Lung (tissue), 11 donors: ENCODE measurements at regions not wholly inside any gene's neighbourhood (a gene's known extent, or its start where the extent isn't known, plus 50 kb on each side); places are given as distances from the start of the nearest gene placed in this dataset.

Source experiments
- ATAC-seq: fragments of 200-7000 bp; cut with Tn5 transposase; one replicate; pipeline ENCODE4 v1.9.1; 2020; ENCODE audit warnings: moderate number of reproducible peaks; ENCODE audit not compliant: insufficient read depth, low FRiP score
- DNase-seq, 3 donors: peaks; one replicate each; pipeline ENCODE4 v3.0.0-alpha.2; 2013 to 2017
- H3K27ac ChIP-seq, 2 donors: one replicate each; pipeline ENCODE4 v1.5.1; 2013; ENCODE audit warnings: mild to moderate bottlenecking in 2 of 2, moderate library complexity in 2 of 2, control low read depth in 1 of 2, inconsistent platforms in 1 of 2, low read depth in 1 of 2, low read length in 1 of 2
- H3K27me3 ChIP-seq, 3 donors: one replicate each; pipeline ENCODE4 v1.5.1; 2013; ENCODE audit warnings: low read length in 2 of 3; ENCODE audit not compliant: control insufficient read depth in 3 of 3, insufficient read depth in 3 of 3
- H3K36me3 ChIP-seq, 4 donors: one replicate each; pipeline ENCODE4 v1.5.1; 2013; ENCODE audit warnings: low read length in 4 of 4, mild to moderate bottlenecking in 1 of 4, moderate library complexity in 1 of 4; ENCODE audit not compliant: control insufficient read depth in 4 of 4, insufficient read depth in 4 of 4
- H3K4me1 ChIP-seq, 5 donors: one replicate each; pipeline ENCODE4 v1.5.1; 2013; ENCODE audit warnings: low read length in 5 of 5, mild to moderate bottlenecking in 2 of 5, moderate library complexity in 1 of 5; ENCODE audit not compliant: control insufficient read depth in 5 of 5, insufficient read depth in 5 of 5
- H3K4me3 ChIP-seq: one replicate; pipeline ENCODE4 v1.5.1; 2013; ENCODE audit warnings: mild to moderate bottlenecking, control low read depth, moderate library complexity
- H3K9ac ChIP-seq, 2 donors: one replicate each; pipeline ENCODE4 v1.5.1; 2013; ENCODE audit warnings: low read length in 2 of 2, control low read depth in 1 of 2; ENCODE audit not compliant: insufficient read depth in 1 of 2
- H3K9me3 ChIP-seq, 4 donors: one replicate each; pipeline ENCODE4 v1.5.1; 2013; ENCODE audit warnings: low read length in 3 of 4, mild to moderate bottlenecking in 1 of 4, moderate library complexity in 1 of 4; ENCODE audit not compliant: control insufficient read depth in 4 of 4, insufficient read depth in 3 of 4
- WGBS, 2 donors: extraction: QIAGEN DNeasy Blood & Tissue Kit; methylation state at CpG; one replicate each; pipeline ENCODE4 v1.1.7; 2013; 5-methylcytosine and 5-hydroxymethylcytosine counted together
- TF ChIP-seq, protein P1 (sequence below): IDR thresholded peaks from 2 replicates; pipeline ENCODE4 v1.5.1; 2012; ENCODE audit warnings: mild to moderate bottlenecking; ENCODE audit errors: control extremely low read depth, extremely low read depth
- donor health status: control.
- donor health status: control.
- donor health status: Bipolar disorder and iron deficiency.
- donor health status: healthy.
- donor health status: DM: yes; HTN: yes; CAD: no.

DNA sequence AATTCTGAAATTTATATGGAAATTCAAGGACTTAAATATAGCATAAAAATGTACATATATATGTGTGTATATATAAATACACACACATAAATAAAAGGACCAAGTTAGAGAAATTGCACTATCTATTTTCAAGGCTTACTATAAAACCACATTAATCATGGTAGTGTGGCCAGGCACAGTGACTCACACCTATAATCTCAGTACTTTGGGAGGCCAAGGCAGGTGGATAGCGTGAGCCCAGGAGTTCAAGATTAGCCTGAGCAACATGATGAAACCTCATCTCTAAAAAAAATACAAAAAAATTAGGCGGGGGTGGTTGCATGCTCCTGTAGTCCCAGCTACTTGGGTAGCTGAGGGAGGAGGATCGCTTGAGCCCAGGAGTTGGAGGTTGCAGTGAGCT is 171.4 kb upstream of the GORAB start:
- Histone ChIP-seq H3K4me1 (no peaks in the 10 kb centered on the region), H3K27me3 (no peaks in the 10 kb centered on the region), H3K36me3 (no peaks in the 10 kb centered on the region), H3K9me3 (peaks cover 0 to 3% (median 0%) of the 10 kb centered on the region in 4 donors), H3K27ac (no peak overlapping the region), H3K4me3 (no peak overlapping the region), H3K9ac (no peak overlapping the region)
- TF ChIP-seq, protein P1, sequence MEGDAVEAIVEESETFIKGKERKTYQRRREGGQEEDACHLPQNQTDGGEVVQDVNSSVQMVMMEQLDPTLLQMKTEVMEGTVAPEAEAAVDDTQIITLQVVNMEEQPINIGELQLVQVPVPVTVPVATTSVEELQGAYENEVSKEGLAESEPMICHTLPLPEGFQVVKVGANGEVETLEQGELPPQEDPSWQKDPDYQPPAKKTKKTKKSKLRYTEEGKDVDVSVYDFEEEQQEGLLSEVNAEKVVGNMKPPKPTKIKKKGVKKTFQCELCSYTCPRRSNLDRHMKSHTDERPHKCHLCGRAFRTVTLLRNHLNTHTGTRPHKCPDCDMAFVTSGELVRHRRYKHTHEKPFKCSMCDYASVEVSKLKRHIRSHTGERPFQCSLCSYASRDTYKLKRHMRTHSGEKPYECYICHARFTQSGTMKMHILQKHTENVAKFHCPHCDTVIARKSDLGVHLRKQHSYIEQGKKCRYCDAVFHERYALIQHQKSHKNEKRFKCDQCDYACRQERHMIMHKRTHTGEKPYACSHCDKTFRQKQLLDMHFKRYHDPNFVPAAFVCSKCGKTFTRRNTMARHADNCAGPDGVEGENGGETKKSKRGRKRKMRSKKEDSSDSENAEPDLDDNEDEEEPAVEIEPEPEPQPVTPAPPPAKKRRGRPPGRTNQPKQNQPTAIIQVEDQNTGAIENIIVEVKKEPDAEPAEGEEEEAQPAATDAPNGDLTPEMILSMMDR = no peak
- DNase-seq (no peak), ATAC-seq (no peak)
- WGBS, 2 donors = 80 to 87% methylated on average over 3 of the region's 3 CpGs

DNA sequence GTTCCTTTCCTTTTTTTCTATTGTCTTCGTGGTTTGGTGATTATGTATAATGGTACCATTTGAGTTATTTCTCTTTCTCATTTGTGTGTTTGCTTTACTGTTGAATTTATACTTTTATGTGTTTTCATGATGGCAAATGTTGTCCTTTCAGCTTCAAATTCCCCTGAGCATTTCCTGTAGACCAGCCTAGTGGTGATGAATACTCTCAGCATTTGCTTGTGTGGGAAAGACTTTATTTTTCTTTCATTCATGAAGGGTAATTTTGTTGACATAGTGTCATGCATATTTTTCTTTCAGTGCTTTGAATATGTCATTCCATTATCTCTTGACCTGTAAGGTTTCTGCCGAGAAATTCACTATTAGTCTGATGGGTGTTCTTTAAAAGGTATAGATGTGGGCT is 166.6 kb upstream of the GORAB start:
- WGBS, 2 donors = 56 to 68% methylated on average over 2 of the region's 2 CpGs
- peaks cover 0 to 2% (median 0%) of the 10 kb centered on the region in 4 donors for H3K9me3 ChIP-seq
- no peaks in the 10 kb centered on the region for H3K4me1 ChIP-seq
- TF ChIP-seq, protein P1 = no peak
- no peak overlapping the region for H3K4me3 ChIP-seq
- no peak overlapping the region for H3K9ac ChIP-seq
- no peaks in the 10 kb centered on the region for H3K27me3 ChIP-seq
- H3K36me3 ChIP-seq = no peaks in the 10 kb centered on the region
- ATAC-seq = no peak
- H3K27ac ChIP-seq = no peak overlapping the region
- no peak for DNase-seq

DNA sequence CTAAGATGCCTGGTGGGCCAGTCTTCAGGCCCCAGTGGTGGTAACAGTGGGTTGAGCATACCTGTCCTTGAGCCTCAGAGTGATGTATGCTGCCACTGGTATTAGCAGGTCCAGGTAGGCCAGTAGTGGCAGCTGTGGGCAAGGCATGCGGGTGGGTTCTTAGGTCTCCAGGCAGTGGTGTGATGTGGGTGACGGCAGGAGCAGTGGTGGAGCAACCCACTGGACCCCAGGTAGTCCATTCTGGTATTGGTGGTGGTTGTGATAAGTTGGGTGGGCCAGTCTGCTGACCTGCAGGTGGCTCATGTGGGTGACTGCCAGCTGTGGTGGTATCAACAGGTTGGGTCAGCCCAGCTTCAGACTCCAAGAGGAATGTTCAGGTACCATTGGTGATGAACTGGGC is 165.0 kb upstream of the GORAB start:
- no peaks in the 10 kb centered on the region for H3K4me1 ChIP-seq
- peaks cover 0 to 2% (median 0%) of the 10 kb centered on the region in 4 donors for H3K9me3 ChIP-seq
- TF ChIP-seq, protein P1 = no peak
- WGBS, 2 donors = 85 to 90% methylated on average over 2 of the region's 2 CpGs
- no peak for DNase-seq
- no peaks in the 10 kb centered on the region for H3K36me3 ChIP-seq
- no peak overlapping the region for H3K9ac ChIP-seq
- no peak overlapping the region for H3K4me3 ChIP-seq
- no peaks in the 10 kb centered on the region for H3K27me3 ChIP-seq
- no peak for ATAC-seq
- H3K27ac ChIP-seq = no peak overlapping the region

DNA sequence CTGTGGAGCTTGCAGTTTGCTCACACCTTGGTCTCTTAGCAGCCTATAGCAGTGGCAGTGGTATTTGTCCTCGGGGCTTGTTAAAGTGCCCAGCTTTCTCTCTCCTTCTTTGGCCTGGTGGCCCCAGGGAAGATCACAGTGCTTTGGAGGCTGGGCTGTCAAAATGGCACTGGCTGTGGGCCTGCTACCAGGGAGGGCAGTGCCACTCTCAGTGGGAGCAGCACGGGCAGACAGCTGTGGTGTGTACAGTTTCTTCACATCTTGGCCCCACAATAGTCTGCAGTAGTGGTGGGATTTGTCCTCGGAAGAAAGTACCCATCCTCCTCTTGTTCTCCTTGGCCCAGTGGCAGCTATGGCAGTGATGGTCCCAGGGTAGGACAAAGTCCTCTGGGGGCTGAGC is 164.4 kb upstream of the GORAB start:
- H3K27ac ChIP-seq = no peak overlapping the region
- H3K9me3 ChIP-seq = peaks cover 0 to 2% (median 0%) of the 10 kb centered on the region in 4 donors
- no peak overlapping the region for H3K9ac ChIP-seq
- H3K4me3 ChIP-seq = no peak overlapping the region
- H3K36me3 ChIP-seq = no peaks in the 10 kb centered on the region
- DNase-seq (no peak), ATAC-seq (no peak)
- TF ChIP-seq, protein P1 = no peak
- no peaks in the 10 kb centered on the region for H3K27me3 ChIP-seq
- WGBS, 2 donors = 87 to 93% methylated on average over 3 of the region's 3 CpGs
- no peaks in the 10 kb centered on the region for H3K4me1 ChIP-seq
